NCI-H1105 (cell line): ENCODE measurements at regions not wholly inside any gene's neighbourhood (a gene's known extent, or its start where the extent isn't known, plus 50 kb on each side); places are given as distances from the start of the nearest gene placed in this dataset.

Source experiments
- DNase-seq: peaks from one replicate; lab custom pipeline; 2025; lab: John Stamatoyannopoulos, UW

DNA sequence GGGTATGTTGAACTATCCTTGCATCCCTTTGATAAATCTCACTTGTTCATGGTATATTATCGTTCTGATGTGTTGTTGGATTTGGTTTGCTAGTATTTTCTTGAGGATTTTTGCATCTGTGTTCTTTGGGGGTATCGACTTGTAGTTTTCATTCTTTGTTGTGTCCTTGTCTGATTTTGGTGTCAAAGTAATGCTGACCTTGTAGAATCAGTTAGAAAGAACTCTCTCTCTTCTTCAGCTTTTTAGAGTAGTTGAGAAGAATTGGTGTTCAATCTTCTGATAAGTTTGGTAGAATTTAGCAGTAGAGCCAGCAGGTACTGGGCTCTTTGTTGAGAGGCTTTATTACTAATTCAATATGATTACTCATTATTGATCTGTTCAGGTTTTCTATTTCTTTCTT is 707.2 kb upstream of the LRFN5 start:
- DNase-seq: no peak

DNA sequence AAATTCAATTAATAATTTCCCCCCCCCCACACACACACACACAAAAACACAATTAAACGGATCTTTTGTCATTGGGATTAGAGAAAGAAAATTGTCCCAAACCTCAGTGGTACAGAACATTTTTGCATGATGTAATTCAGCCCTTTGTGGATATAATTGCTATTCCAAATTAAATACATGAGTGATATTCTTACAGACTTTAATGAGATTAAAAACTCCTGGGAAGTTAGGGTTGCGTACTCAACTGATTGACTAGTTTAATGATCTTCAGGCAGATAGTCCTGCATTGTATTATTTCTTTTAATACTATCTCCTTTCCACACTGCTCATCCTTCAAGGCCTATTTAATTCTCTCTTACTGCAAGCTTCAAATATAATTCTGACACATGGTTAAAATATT is 711.8 kb upstream of the LRFN5 start:
- no peak for DNase-seq

DNA sequence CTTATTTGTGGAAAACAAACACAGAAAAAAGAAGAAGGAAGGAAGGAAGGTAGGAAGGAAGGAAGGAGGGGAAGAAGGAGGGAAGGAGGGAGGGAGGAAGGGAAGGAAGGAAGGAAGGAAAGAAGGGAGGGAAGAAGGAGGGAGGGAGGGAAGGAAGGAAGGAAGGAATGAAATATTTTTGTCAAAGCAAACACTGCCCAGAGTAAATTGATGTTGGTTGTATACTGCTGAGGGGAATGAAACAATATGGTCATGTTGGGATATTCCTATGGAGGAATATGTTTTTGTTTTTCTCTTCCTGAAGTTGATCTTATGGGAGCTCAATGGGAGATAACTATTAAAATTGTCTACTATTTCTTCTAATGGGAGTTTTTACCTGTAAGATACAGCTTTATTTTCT is 717.5 kb upstream of the LRFN5 start:
- no peak for DNase-seq

GRCh38 chr14:40887912-40888311 is 718.8 kb upstream of the LRFN5 start:
- DNase-seq: no peak

DNA sequence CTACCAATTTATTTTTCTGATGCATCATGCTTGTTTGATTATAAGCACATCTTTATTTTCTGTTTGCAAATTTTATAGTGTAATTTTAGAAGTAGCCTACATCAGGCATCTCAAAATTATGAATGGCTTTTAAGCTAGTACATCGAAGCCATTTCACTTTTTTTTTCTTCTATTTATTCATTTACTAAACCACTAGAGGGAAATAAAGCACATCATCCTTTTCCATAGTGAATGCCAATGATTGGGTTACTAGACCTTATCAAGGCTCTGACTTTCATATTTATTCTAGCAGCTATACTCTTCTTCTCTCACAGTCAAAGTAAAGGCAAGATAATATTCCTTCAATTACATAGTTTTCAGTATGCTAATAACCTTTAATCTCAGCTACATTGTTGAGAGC is 736.4 kb upstream of the LRFN5 start:
- no peak for DNase-seq

DNA sequence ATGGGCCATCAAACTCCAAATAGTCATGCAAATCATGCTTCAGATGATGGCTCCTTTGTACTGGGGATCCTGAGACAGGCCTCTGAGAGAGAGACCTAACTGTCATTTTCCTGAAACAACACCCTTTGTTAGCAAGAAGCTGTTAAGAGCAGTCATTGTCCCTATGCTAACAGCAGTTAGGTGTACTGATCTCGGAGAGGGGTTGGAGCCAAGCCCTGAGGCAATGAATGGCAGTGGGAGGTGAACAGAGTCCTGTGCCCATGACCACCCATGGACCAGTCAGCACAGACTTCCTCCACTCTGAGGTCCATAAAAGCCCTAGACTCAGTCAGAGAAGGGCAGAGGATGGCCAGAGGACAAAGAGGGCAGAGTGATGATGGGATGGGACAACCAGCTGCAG is 747.6 kb upstream of the LRFN5 start:
- DNase-seq: no peak

GRCh38 chr14:40855343-40855742 is 751.3 kb upstream of the LRFN5 start:
- DNase-seq: no peak

- DNase-seq: no peak
These were observed 756.5 kb upstream of the LRFN5 start for GRCh38 chr14:40850191-40850590.

- no peak for DNase-seq
These were observed 759.2 kb upstream of the LRFN5 start for GRCh38 chr14:40847480-40847879.

DNA sequence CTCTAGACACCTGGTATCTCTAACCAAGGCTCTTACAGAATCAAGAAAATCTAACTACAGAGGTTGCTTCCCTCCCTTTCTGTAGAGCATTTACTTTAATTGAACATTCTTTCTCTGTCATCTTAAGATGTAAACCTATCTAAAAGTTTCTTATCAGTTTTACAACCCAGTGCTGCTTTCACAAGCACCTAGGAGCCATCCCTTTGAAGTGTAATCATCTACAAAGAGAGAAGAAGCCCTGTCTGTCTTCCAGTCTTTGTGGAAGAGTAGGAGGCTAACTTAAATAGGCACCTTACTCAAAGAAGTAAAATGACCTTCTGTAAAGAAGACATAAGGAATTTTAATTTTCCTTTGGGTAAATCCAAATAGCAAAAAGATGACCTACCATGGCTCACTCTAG is 763.9 kb upstream of the LRFN5 start:
- no peak for DNase-seq

- no peak for DNase-seq
These were observed 764.8 kb upstream of the LRFN5 start for GRCh38 chr14:40841886-40842285.

DNA sequence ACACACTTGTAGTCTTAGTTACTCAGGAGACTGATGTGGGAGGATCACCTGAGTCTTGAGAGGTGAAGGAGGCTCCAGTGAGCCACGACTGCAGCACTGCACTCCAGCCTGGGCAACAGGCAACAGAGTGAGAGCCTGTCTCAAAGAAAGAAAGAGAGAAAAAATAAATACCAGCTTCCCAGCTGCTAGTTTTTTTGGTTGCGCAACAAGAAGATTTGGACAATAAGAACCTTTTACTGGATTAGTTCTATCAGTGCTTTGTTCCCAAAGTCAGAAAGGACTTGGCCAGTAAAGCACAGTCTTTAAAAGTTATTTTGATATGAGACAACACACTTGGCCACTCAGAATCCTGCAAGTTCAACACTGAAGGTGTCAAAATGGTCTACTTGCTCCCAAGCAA is 768.1 kb upstream of the LRFN5 start:
- DNase-seq: no peak

GRCh38 chr14:40806471-40806870 is 800.2 kb upstream of the LRFN5 start:
- no peak for DNase-seq

- DNase-seq: no peak
These were observed 810.5 kb upstream of the LRFN5 start for GRCh38 chr14:40796168-40796567.

- no peak for DNase-seq
These were observed 821.8 kb upstream of the LRFN5 start for GRCh38 chr14:40784860-40785259.

DNA sequence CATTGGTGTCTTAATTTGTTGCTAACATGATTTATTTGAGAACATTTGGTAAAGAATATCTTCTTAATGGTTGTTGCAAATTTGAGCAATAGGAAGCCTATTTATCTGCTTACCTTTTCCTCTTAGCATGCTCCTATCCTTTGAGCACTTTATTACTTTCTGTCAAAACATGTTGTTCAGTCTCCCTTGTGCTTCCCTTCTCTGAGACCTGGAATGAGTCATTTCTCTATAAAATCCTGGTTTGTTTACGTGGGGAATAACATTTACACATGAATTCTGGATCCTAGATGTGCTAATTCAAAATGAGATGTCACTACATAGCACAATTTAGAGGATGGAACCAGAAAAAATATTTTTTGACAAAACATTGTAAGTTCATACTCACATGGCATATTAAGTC is 844.0 kb upstream of the LRFN5 start:
- no peak for DNase-seq

DNA sequence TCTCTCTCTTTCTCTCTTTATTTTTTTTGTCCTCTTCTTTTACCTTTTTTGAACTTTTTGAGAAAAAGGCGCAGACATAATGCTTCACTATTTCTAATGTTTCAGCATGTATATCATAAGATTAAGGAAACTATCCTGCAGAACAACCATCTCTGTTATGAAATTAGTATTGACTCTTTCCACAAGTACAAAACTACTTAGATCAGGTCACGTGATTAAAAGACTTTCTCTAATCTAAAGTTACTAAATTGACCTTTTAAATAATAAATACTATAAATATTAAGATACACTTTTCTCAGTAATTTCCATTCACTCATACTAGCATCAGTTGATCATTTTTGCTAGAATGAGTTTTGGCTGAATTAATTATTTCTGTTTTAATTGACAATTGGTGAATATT is 844.5 kb upstream of the LRFN5 start:
- no peak for DNase-seq

GRCh38 chr14:40760704-40761103 is 846.0 kb upstream of the LRFN5 start:
- DNase-seq: no peak

DNA sequence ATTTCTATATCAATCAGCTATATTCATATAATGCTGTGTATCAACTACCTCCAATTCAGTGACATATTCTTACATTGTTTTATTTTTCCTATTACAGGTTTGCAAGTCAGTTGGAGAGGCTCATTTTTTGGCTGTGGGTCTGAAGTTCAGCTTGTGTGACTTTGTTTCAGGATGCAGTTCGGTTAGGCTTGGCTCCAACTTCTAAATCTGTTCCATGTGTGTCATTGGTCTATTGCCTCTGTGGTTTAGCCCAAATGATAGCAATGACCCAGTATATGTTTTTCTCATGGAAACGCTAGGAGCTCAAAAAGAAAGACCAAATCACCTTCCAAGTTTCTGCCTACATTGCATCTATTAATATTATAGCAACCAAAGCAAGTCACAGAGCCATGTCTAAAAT is 848.6 kb upstream of the LRFN5 start:
- DNase-seq: no peak

DNA sequence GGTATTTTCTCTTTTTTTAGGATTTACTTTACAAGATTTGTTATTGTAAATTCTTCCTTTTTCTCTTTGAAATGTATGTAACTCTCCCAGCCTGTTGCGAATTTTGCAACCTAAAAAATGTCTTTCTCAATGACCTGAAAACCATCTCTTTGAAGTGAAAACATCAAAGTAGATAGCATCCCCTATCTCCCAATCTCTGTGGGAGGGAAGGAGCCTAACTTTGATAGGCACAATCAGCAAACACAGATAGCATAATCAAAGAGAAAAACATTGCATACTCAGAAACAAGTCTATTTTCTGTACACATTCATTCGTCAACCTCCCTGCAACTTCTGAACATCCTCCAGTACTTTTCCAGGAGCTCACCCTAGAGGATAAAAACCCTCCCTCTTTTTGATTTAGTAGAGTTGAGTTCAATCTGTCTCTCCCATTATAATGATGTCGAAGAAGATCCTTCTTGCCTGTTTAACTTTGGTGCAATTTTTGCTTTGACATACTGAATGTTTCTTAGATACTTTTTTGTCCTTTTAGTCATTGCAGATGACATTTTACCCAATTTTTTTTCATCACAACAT is 849.2 kb upstream of the LRFN5 start:
- no peak for DNase-seq

DNA sequence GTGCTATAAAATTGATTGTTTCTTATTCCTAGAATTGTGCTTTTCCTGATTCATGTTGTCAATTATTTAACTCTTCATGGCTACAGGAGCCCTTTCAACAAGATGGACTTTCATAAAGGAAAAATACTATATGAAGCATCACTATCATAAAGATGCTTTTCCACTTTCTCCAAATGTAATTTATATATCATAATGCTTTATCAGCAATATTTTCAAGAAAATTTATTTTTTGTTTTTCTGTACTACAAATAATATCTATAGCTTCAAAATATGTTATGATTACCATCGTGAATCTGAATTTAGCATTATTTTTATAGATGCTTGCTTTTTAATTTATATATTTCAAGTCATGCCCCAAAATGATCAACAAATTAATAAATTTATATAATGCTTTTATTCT is 873.5 kb upstream of the LRFN5 start:
- no peak for DNase-seq

DNA sequence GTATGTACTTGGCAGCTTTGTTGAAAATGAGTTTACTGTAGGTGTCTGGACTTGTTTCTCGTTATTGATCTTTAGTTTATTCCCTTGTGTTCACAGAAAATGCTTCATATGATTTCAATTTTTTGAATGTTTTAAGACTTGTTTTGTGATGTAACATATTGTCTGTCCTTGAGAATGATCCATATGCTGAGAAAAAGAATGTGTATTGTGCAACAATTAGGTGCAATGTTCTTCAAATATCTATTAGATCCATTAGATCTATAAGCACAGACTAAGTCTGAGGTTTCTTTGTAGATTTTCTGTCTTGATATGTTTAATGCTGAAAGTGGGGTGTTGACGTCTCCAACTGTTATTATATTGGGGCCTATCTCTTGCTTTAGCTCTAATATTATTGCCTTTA is 879.6 kb upstream of the LRFN5 start:
- no peak for DNase-seq

GRCh38 chr14:40713387-40713786 is 893.3 kb upstream of the LRFN5 start:
- no peak for DNase-seq

- no peak for DNase-seq
These were observed 909.4 kb upstream of the LRFN5 start for GRCh38 chr14:40697231-40697630.

- no peak for DNase-seq
These were observed 912.7 kb upstream of the LRFN5 start for GRCh38 chr14:40694023-40694422.
